ENCODE measurements at regions not wholly inside any gene's neighbourhood (a gene's known extent, or its start where the extent isn't known, plus 50 kb on each side); places are given as distances from the start of the nearest gene placed in this dataset.

- TF ChIP-seq POLR2A (IDR thresholded peaks at IDR 0.05) (no peak), CTCF (IDR thresholded peaks at IDR 0.05) (no peak)
Measured at GRCh38 chr4:124519196-124519595, 193.3 kb downstream of the ANKRD50 start.

Data from esophagus squamous epithelium (tissue), 4 donors.